GM12892 (cell line): ENCODE measurements at regions not wholly inside any gene's neighbourhood (a gene's known extent, or its start where the extent isn't known, plus 50 kb on each side); places are given as distances from the start of the nearest gene placed in this dataset.

Source experiments
- POLR2A ChIP-seq: IDR thresholded peaks from 2 replicates; pipeline ENCODE4 v1.6.1; 2011; ENCODE audit warnings: low read depth, low read length, control low read depth
- TAF1 ChIP-seq: IDR thresholded peaks from 2 replicates; pipeline ENCODE4 v1.6.1; 2011; ENCODE audit warnings: low read depth, mild to moderate bottlenecking, control low read depth, low read length, borderline replicate concordance

GRCh38 chr7:33706186-33706585 is 199.2 kb upstream of the BMPER start:
- no peak for TF ChIP-seq POLR2A
- no peak for TF ChIP-seq TAF1
